WTC11 (cell line): ENCODE measurements at regions not wholly inside any gene's neighbourhood (a gene's known extent, or its start where the extent isn't known, plus 50 kb on each side); places are given as distances from the start of the nearest gene placed in this dataset.

Source experiments
- ATAC-seq: fragments of 200-7000 bp; cut with Tn5 transposase; 2 replicates; pipeline ENCODE4 v1.10.0; 2021; ENCODE audit warnings: mild to moderate bottlenecking, moderate library complexity
- CTCF ChIA-PET: fragments of 300-600 bp; sonication (Branson Sonifier 250); formaldehyde crosslinking; loops from one replicate; lab custom pipeline; 2021; ENCODE audit warnings: antibody characterized with exemption; lab: Charles Lee
- POLR2A ChIA-PET: fragments of 350-600 bp; sonication (Branson Sonifier 250); formaldehyde crosslinking; loops from one replicate; lab custom pipeline; 2021; ENCODE audit warnings: antibody characterized with exemption; lab: Charles Lee
- DNase-seq: peaks from one replicate; pipeline ENCODE4 v3.0.0; 2021; ENCODE audit warnings: low spot score
- H3K27ac Mint-ChIP-seq: 2 replicates; pipeline ENCODE4 v1.8.0; 2021; ENCODE audit warnings: mixed read lengths
- H3K27me3 Mint-ChIP-seq: 2 replicates; pipeline ENCODE4 v1.8.0; 2021; ENCODE audit warnings: low read depth, mild to moderate bottlenecking, moderate library complexity, mixed read lengths
- H3K36me3 Mint-ChIP-seq: 2 replicates; pipeline ENCODE4 v1.8.0; 2021; ENCODE audit warnings: mixed read lengths
- H3K4me1 Mint-ChIP-seq: 2 replicates; pipeline ENCODE4 v1.8.0; 2022; ENCODE audit warnings: mixed read lengths
- H3K4me3 Mint-ChIP-seq: 2 replicates; pipeline ENCODE4 v1.8.0; 2021; ENCODE audit warnings: mild to moderate bottlenecking, moderate library complexity, mixed read lengths
- H3K9me3 Mint-ChIP-seq: 2 replicates; pipeline ENCODE4 v1.8.0; 2021; ENCODE audit warnings: mixed read lengths
- AR ChIP-seq: fragments of 250-450 bp; sonication (Bioruptor Pico); IDR thresholded peaks from 2 replicates; pipeline ENCODE4 v1.9.0; 2021; ENCODE audit warnings: mild to moderate bottlenecking
- FOXJ3 ChIP-seq: sonication (generic); formaldehyde crosslinking; IDR thresholded peaks from 2 replicates; pipeline ENCODE4 v1.9.0; 2021; ENCODE audit warnings: missing genetic modification reagents, mild to moderate bottlenecking, borderline replicate concordance
- HMGXB4 ChIP-seq: sonication (generic); formaldehyde crosslinking; IDR thresholded peaks from 2 replicates; pipeline ENCODE4 v1.8.1; 2023; ENCODE audit warnings: mild to moderate bottlenecking, moderate library complexity, missing genetic modification reagents
- JUN ChIP-seq: sonication (generic); formaldehyde crosslinking; IDR thresholded peaks from 2 replicates; pipeline ENCODE4 v1.8.0; 2023; ENCODE audit warnings: mild to moderate bottlenecking, missing genetic modification reagents
- MXD4 ChIP-seq: fragments of 250-450 bp; sonication (Bioruptor Pico); IDR thresholded peaks from 2 replicates; pipeline ENCODE4 v1.8.0; 2021; ENCODE audit warnings: mild to moderate bottlenecking, moderate library complexity, borderline replicate concordance
- NR2C2 ChIP-seq: sonication (generic); formaldehyde crosslinking; IDR thresholded peaks from 2 replicates; pipeline ENCODE4 v1.8.0; 2022; ENCODE audit warnings: mild to moderate bottlenecking, missing genetic modification reagents
- PREB ChIP-seq: sonication (generic); formaldehyde crosslinking; IDR thresholded peaks from 2 replicates; pipeline ENCODE4 v1.8.1; 2022; ENCODE audit warnings: mild to moderate bottlenecking, missing genetic modification reagents, moderate library complexity, borderline replicate concordance
- PRRX2 ChIP-seq: fragments of 250-450 bp; sonication (Bioruptor Pico); IDR thresholded peaks from 2 replicates; pipeline ENCODE4 v1.8.0; 2021; ENCODE audit warnings: mild to moderate bottlenecking
- SMAD3 ChIP-seq: sonication (generic); formaldehyde crosslinking; IDR thresholded peaks from 2 replicates; pipeline ENCODE4 v1.8.0; 2022; ENCODE audit warnings: missing genetic modification reagents, mild to moderate bottlenecking, borderline replicate concordance
- SMAD4 ChIP-seq: sonication (generic); formaldehyde crosslinking; IDR thresholded peaks from 2 replicates; pipeline ENCODE4 v1.8.0; 2022; ENCODE audit warnings: mild to moderate bottlenecking, missing genetic modification reagents
- SOX15 ChIP-seq: fragments of 250-450 bp; sonication (Bioruptor Pico); IDR thresholded peaks from 2 replicates; pipeline ENCODE4 v1.9.0; 2021; ENCODE audit warnings: mild to moderate bottlenecking
- TCF7 ChIP-seq: sonication (generic); formaldehyde crosslinking; IDR thresholded peaks from 2 replicates; pipeline ENCODE4 v1.8.0; 2022; ENCODE audit warnings: mild to moderate bottlenecking, low read depth, missing genetic modification reagents, moderate library complexity
- TEAD4 ChIP-seq: sonication (generic); formaldehyde crosslinking; IDR thresholded peaks from 2 replicates; pipeline ENCODE4 v1.8.0; 2022; ENCODE audit warnings: mild to moderate bottlenecking, missing genetic modification reagents
- TP53 ChIP-seq: sonication (generic); formaldehyde crosslinking; IDR thresholded peaks from 2 replicates; pipeline ENCODE4 v1.8.1; 2023; ENCODE audit warnings: mild to moderate bottlenecking, missing genetic modification reagents
- USF2 ChIP-seq: sonication (generic); formaldehyde crosslinking; IDR thresholded peaks from 2 replicates; pipeline ENCODE4 v1.8.1; 2023; ENCODE audit warnings: mild to moderate bottlenecking, missing genetic modification reagents, moderate library complexity
- ZBTB21 ChIP-seq: sonication (generic); formaldehyde crosslinking; IDR thresholded peaks from 2 replicates; pipeline ENCODE4 v1.8.1; 2023; ENCODE audit warnings: mild to moderate bottlenecking, missing genetic modification reagents, borderline replicate concordance
- ZNF121 ChIP-seq: sonication (generic); formaldehyde crosslinking; IDR thresholded peaks from 2 replicates; pipeline ENCODE4 v1.8.0; 2023; ENCODE audit warnings: missing genetic modification reagents
- ZNF232 ChIP-seq: sonication (generic); formaldehyde crosslinking; IDR thresholded peaks from 2 replicates; pipeline ENCODE4 v1.8.0; 2022; ENCODE audit warnings: mild to moderate bottlenecking, missing genetic modification reagents
- ZNF425 ChIP-seq: fragments of 250-450 bp; sonication (Bioruptor Pico); conservative IDR thresholded peaks from 2 replicates; pipeline ENCODE4 v1.9.0; 2021; ENCODE audit warnings: mild to moderate bottlenecking

- TF ChIP-seq ZNF425 (CRISPR knock-in tag) (no peak), FOXJ3 (no peak), TCF7 (CRISPR knock-in tag) (no peak), JUN (CRISPR knock-in tag) (no peak), PRRX2 (CRISPR knock-in tag) (no peak), HMGXB4 (CRISPR knock-in tag) (no peak), ZBTB21 (CRISPR knock-in tag) (no peak), ZNF121 (no peak), SMAD3 (CRISPR knock-in tag) (no peak), TP53 (CRISPR knock-in tag) (no peak)
Measured at GRCh38 chr6:4712291-4712690, 63.9 kb upstream of the CDYL start (continued).

- Mint-ChIP-seq H3K36me3 (no peaks in the 10 kb centered on the region), H3K9me3 (peaks cover 6% of the 10 kb centered on the region; the same call in 1 of the 2 replicates), H3K4me1 (no peaks in the 10 kb centered on the region), H3K4me3 (no peak overlapping the region), H3K27ac (no peak overlapping the region), H3K27me3 (peaks cover 3% of the 10 kb centered on the region)
- ChIA-PET POLR2A (no interaction called here), CTCF (no interaction called here)
- no peak for DNase-seq
- TF ChIP-seq NR2C2 (CRISPR knock-in tag) = no peak
- TF ChIP-seq SMAD4 (CRISPR knock-in tag) = no peak
- ATAC-seq = no peak
Measured at GRCh38 chr6:4707011-4707410, 69.2 kb upstream of the CDYL start.

GRCh38 chr6:4705809-4706208 lies 70.4 kb upstream of the CDYL start:
- no peak for ATAC-seq

More at GRCh38 chr6:4705809-4706208, 70.4 kb upstream of the CDYL start:
- Mint-ChIP-seq H3K27ac (no peak overlapping the region), H3K27me3 (peaks cover 3% of the 10 kb centered on the region), H3K4me3 (no peak overlapping the region), H3K36me3 (no peaks in the 10 kb centered on the region), H3K9me3 (peaks cover 6% of the 10 kb centered on the region; the same call in 1 of the 2 replicates), H3K4me1 (no peaks in the 10 kb centered on the region)
- TF ChIP-seq TEAD4 = no peak
- no peak for TF ChIP-seq ZNF232
- no peak for TF ChIP-seq SOX15
- TF ChIP-seq PREB (CRISPR knock-in tag) = no peak
- no peak for TF ChIP-seq AR (CRISPR knock-in tag)
- no peak for TF ChIP-seq USF2
- TF ChIP-seq TP53 (CRISPR knock-in tag) = no peak
- TF ChIP-seq MXD4 (CRISPR knock-in tag) = no peak
- CTCF ChIA-PET = no interaction called here
- DNase-seq = no peak
- POLR2A ChIA-PET = no interaction called here
